ENCODE measurements at regions not wholly inside any gene's neighbourhood (a gene's known extent, or its start where the extent isn't known, plus 50 kb on each side); places are given as distances from the start of the nearest gene placed in this dataset.
"Not testable (repeated sequence)": the region's sequence is repeated elsewhere in the genome, so short reads cannot be mapped to it uniquely, and the experiment has no call there.

- TF ChIP-seq, protein P1, sequence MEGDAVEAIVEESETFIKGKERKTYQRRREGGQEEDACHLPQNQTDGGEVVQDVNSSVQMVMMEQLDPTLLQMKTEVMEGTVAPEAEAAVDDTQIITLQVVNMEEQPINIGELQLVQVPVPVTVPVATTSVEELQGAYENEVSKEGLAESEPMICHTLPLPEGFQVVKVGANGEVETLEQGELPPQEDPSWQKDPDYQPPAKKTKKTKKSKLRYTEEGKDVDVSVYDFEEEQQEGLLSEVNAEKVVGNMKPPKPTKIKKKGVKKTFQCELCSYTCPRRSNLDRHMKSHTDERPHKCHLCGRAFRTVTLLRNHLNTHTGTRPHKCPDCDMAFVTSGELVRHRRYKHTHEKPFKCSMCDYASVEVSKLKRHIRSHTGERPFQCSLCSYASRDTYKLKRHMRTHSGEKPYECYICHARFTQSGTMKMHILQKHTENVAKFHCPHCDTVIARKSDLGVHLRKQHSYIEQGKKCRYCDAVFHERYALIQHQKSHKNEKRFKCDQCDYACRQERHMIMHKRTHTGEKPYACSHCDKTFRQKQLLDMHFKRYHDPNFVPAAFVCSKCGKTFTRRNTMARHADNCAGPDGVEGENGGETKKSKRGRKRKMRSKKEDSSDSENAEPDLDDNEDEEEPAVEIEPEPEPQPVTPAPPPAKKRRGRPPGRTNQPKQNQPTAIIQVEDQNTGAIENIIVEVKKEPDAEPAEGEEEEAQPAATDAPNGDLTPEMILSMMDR (conservative IDR thresholded peaks at IDR 0.05 in 1 of 2, IDR thresholded peaks at IDR 0.05 in 1 of 2; ENCODE audit: low read depth in 1 of 2, low read length in 2 of 2), result not testable (repeated sequence)
- not testable (repeated sequence) for TF ChIP-seq EZH2 (IDR thresholded peaks at IDR 0.05; ENCODE audit: low read length, missing control alignments)
These were observed 207.6 kb downstream of the RASSF9 start for GRCh38 chr12:85628562-85628961.
